Panc1 (cell line): ENCODE measurements at regions not wholly inside any gene's neighbourhood (a gene's known extent, or its start where the extent isn't known, plus 50 kb on each side); places are given as distances from the start of the nearest gene placed in this dataset.

Experiments used
- CTCF ChIP-seq: fragments of 450-650 bp; IDR thresholded peaks from 2 replicates; pipeline ENCODE4 v1.5.1; 2017; ENCODE audit warnings: mild to moderate bottlenecking
- POLR2AphosphoS5 ChIP-seq: IDR thresholded peaks from 2 replicates; pipeline ENCODE4 v1.6.1; 2012; ENCODE audit warnings: mild to moderate bottlenecking, low read depth, low read length, moderate library complexity
- SIN3A ChIP-seq: IDR thresholded peaks from 2 replicates; pipeline ENCODE4 v1.6.1; 2012; ENCODE audit warnings: low read depth, mild to moderate bottlenecking, low read length, moderate library complexity, borderline replicate concordance; ENCODE audit not compliant: insufficient read depth

GRCh38 chr16:26744430-26744829 is 322.3 kb upstream of the C16orf82 start:
- TF ChIP-seq CTCF (no peak), POLR2AphosphoS5 (no peak), SIN3A (no peak)
